ENCODE measurements at regions not wholly inside any gene's neighbourhood (a gene's known extent, or its start where the extent isn't known, plus 50 kb on each side); places are given as distances from the start of the nearest gene placed in this dataset.

DNA sequence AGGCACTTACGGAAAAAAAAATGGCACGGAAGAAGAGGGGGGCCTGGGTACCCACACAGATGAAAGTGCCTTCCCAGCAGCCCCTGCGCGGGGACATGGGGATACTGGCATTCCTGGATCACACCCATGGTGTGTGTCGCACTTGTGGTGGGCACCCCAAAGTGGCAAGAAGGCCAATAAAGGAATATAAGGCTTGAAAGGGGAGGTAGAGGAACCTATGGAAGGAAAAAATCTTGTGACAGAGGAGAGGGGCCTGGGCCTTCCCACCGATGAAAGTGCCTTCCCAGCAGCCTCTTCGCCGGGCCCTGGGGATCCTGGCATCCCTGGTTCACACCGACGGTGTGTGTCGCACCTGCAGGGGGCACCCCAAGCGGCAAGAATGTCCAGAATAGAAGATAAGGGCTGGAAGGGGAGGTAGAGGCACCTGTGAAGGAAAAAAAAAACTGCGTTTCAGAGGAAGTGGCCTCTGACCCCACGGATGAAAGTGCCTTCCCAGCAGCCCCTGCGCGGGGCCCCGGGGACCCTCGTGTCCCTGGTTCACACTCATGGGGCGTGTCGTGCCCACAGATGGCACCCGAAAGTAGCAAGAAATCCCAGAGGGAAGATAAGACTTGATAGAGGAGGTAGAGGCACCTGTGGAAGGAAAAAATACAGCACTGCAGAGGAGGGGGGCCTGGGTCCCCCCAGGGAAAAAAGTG lies 284.0 kb downstream of the ALG10 start:
- TF ChIP-seq CTCF (conservative IDR thresholded peaks at IDR 0.05): no peak
- no peak for TF ChIP-seq ZFX (IDR thresholded peaks at IDR 0.05)
